ENCODE measurements at regions not wholly inside any gene's neighbourhood (a gene's known extent, or its start where the extent isn't known, plus 50 kb on each side); places are given as distances from the start of the nearest gene placed in this dataset.
"Not testable (repeated sequence)": the region's sequence is repeated elsewhere in the genome, so short reads cannot be mapped to it uniquely, and the experiment has no call there.

- not testable (repeated sequence) for DNase-seq (ENCODE audit: low spot score)
These were observed 499.8 kb upstream of the IZUMO3 start for GRCh38 chr9:25045469-25045868.

- no peak for DNase-seq (ENCODE audit: low spot score)
These were observed 484.0 kb upstream of the IZUMO3 start for GRCh38 chr9:25029743-25030142.

GRCh38 chr9:25025686-25026085 lies 480.0 kb upstream of the IZUMO3 start:
- no peak for DNase-seq (ENCODE audit: low spot score)

GRCh38 chr9:25025156-25025555 lies 479.5 kb upstream of the IZUMO3 start:
- no peak for DNase-seq (ENCODE audit: low spot score)

GRCh38 chr9:25017779-25018178 lies 472.1 kb upstream of the IZUMO3 start:
- DNase-seq (ENCODE audit: low spot score): no peak

GRCh38 chr9:25010027-25010662 lies 464.4 kb upstream of the IZUMO3 start:
- no peak for DNase-seq (ENCODE audit: low spot score)

- no peak for DNase-seq (ENCODE audit: low spot score)
These were observed 458.0 kb upstream of the IZUMO3 start for GRCh38 chr9:25003686-25004085.

- DNase-seq (ENCODE audit: low spot score): no peak
These were observed 440.6 kb upstream of the IZUMO3 start for GRCh38 chr9:24986331-24986730.

- not testable (repeated sequence) for DNase-seq (ENCODE audit: low spot score)
These were observed 425.1 kb upstream of the IZUMO3 start for GRCh38 chr9:24970780-24971179.

- no peak for DNase-seq (ENCODE audit: low spot score)
These were observed 416.1 kb upstream of the IZUMO3 start for GRCh38 chr9:24961762-24962161.

GRCh38 chr9:24953070-24953469 lies 407.4 kb upstream of the IZUMO3 start:
- DNase-seq (ENCODE audit: low spot score): no peak

GRCh38 chr9:24939109-24939850 lies 393.6 kb upstream of the IZUMO3 start:
- no peak for DNase-seq (ENCODE audit: low spot score)

- no peak for DNase-seq (ENCODE audit: low spot score)
These were observed 390.4 kb upstream of the IZUMO3 start for GRCh38 chr9:24936117-24936516.

GRCh38 chr9:24932785-24933184 lies 387.1 kb upstream of the IZUMO3 start:
- no peak for DNase-seq (ENCODE audit: low spot score)

- DNase-seq (ENCODE audit: low spot score): no peak
These were observed 386.2 kb upstream of the IZUMO3 start for GRCh38 chr9:24931894-24932293.

GRCh38 chr9:24912767-24913166 lies 367.1 kb upstream of the IZUMO3 start:
- DNase-seq (ENCODE audit: low spot score): no peak

- no peak for DNase-seq (ENCODE audit: low spot score)
These were observed 355.6 kb upstream of the IZUMO3 start for GRCh38 chr9:24901319-24901718.

GRCh38 chr9:24900179-24900578 lies 354.5 kb upstream of the IZUMO3 start:
- no peak for DNase-seq (ENCODE audit: low spot score)

GRCh38 chr9:24899463-24899862 lies 353.8 kb upstream of the IZUMO3 start:
- DNase-seq (ENCODE audit: low spot score): no peak

- no peak for DNase-seq (ENCODE audit: low spot score)
These were observed 352.1 kb upstream of the IZUMO3 start for GRCh38 chr9:24897826-24898225.

- no peak for DNase-seq (ENCODE audit: low spot score)
These were observed 335.7 kb upstream of the IZUMO3 start for GRCh38 chr9:24881361-24881760.

- DNase-seq (ENCODE audit: low spot score): no peak
These were observed 333.9 kb upstream of the IZUMO3 start for GRCh38 chr9:24879591-24879990.

- DNase-seq (ENCODE audit: low spot score): not testable (repeated sequence)
These were observed 310.9 kb upstream of the IZUMO3 start for GRCh38 chr9:24856601-24857000.

Data from kidney tubule cell (primary cell).